Right lobe of liver (tissue), 6 donors: ENCODE measurements at regions not wholly inside any gene's neighbourhood (a gene's known extent, or its start where the extent isn't known, plus 50 kb on each side); places are given as distances from the start of the nearest gene placed in this dataset.

Source experiments
- ATAC-seq, 4 donors: fragments of 200-7000 bp; cut with Tn5 transposase; one replicate each; pipeline ENCODE4 v1.9.1; 2020; ENCODE audit warnings: mild to moderate bottlenecking in 4 of 4, moderate library complexity in 4 of 4
- DNase-seq, 3 donors: peaks; one replicate each; pipeline ENCODE4 v3.0.0-alpha.2; 2020
- H3K27ac ChIP-seq, 3 donors: fragments of 200-600 bp; one replicate each; pipeline ENCODE4 v1.8.0; 2022
- H3K27me3 ChIP-seq, 2 donors: fragments of 200-600 bp; one replicate each; pipeline ENCODE4 v1.8.0; 2022
- H3K36me3 ChIP-seq, 4 donors: fragments of 200-600 bp; sonication (generic) in 1 of 4; one replicate each; pipeline versions ENCODE4 v1.5.1 to v1.8.0; 2017 to 2022; ENCODE audit warnings: control low read depth in 1 of 4
- H3K4me1 ChIP-seq, 4 donors: fragments of 200-600 bp; sonication (generic) in 1 of 4; one replicate each; pipeline versions ENCODE4 v1.5.1 to v1.8.0; 2017 to 2022; ENCODE audit warnings: control low read depth in 1 of 4
- H3K4me3 ChIP-seq, 3 donors: fragments of 200-600 bp; one replicate each; pipeline ENCODE4 v1.8.0; 2022
- H3K9me3 ChIP-seq, 4 donors: fragments of 200-600 bp; sonication (generic) in 1 of 4; one replicate each; pipeline versions ENCODE4 v1.5.1 to v1.8.0; 2017 to 2022; ENCODE audit warnings: control low read depth in 1 of 4
- POLR2A ChIP-seq: fragments of 450-650 bp; IDR thresholded peaks from one replicate; pipeline ENCODE4 v1.6.1; 2017; ENCODE audit warnings: antibody characterized with exemption, mild to moderate bottlenecking
- whole genome bisulfite sequencing: methylation state at CpG from one replicate; pipeline ENCODE4 v1.1.6; 2018; ENCODE audit warnings: low coverage, low lambda C conversion rate; ENCODE audit not compliant: insufficient coverage; ENCODE audit errors: missing lambda C conversion rate; 5-methylcytosine and 5-hydroxymethylcytosine counted together
- intact Hi-C, 2 donors: fragments of 100-400 bp; cut with DNase I; formaldehyde crosslinking; loops; one replicate each; pipeline versions ENCODE4 v1.11.2 to v1.14.1; 2022
- TF ChIP-seq, protein P1 (sequence below), 4 donors: fragments of 200-600 bp in 3 of 4; fragments of 450-650 bp in 1 of 4; IDR thresholded peaks; one replicate each; pipeline versions ENCODE4 v1.5.1 to v1.8.0; 2016 to 2022; ENCODE audit warnings: antibody characterized with exemption in 4 of 4, mild to moderate bottlenecking in 2 of 4
- donor health status: DM: no; HTN: yes; CAD: no.
- donor health status: DM: no; HTN: no; CAD: no.
- donor health status: DM: no; HTN: no; CAD: no.
- donor health status: DM: no; HTN: yes; CAD: no.
- donor health status: DM: no; HTN: yes; CAD: no.

DNA sequence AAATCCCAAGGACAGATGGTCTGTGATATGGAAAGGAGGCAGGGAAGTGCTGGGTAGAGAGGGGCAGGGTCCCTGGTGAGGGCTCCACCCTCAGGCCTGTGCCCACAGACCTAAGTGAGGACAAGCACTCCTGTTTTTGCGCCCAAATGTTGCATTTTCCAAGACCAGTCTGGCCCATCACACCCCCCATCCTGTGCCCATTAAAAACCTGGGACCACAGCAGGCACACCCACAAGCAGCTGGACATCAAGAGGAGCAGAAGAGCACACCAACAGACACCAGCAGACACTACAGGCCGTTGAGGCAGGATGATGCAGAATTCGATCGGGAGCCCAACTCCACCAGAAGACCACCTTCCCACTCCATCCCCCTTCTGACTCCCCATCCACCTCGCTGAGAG, 72.8 kb downstream of the DMRTA2 start:
- no peaks in the 10 kb centered on the region for H3K36me3 ChIP-seq
- WGBS: 38% methylated on average over 4 of the region's 5 CpGs
- H3K9me3 ChIP-seq: no peaks in the 10 kb centered on the region
- H3K4me1 ChIP-seq: no peaks in the 10 kb centered on the region
- DNase-seq: no peak
- no peak for ATAC-seq
- H3K27ac ChIP-seq: no peak overlapping the region
- intact Hi-C loops: no loop called here
- no peaks in the 10 kb centered on the region for H3K27me3 ChIP-seq
- no peak overlapping the region for H3K4me3 ChIP-seq
- TF ChIP-seq POLR2A: no peak
- TF ChIP-seq, protein P1, sequence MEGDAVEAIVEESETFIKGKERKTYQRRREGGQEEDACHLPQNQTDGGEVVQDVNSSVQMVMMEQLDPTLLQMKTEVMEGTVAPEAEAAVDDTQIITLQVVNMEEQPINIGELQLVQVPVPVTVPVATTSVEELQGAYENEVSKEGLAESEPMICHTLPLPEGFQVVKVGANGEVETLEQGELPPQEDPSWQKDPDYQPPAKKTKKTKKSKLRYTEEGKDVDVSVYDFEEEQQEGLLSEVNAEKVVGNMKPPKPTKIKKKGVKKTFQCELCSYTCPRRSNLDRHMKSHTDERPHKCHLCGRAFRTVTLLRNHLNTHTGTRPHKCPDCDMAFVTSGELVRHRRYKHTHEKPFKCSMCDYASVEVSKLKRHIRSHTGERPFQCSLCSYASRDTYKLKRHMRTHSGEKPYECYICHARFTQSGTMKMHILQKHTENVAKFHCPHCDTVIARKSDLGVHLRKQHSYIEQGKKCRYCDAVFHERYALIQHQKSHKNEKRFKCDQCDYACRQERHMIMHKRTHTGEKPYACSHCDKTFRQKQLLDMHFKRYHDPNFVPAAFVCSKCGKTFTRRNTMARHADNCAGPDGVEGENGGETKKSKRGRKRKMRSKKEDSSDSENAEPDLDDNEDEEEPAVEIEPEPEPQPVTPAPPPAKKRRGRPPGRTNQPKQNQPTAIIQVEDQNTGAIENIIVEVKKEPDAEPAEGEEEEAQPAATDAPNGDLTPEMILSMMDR (IDR thresholded peaks at IDR 0.05): no peak

DNA sequence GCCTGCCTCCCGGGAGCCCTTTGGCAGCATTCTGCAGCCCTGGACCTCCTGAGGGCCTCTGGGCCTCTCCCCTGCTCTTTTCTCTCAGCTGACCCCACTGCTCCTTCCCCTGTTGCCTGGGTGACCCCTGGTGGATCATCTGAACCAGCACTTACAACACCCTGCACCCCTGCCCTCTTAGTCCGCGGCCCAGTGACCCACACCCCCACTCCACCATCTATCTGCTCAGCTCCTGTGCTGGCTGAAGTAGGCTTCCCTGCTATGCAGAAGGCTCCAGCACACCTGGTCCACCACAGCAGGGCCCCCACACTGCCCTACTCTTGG, 74.0 kb downstream of the DMRTA2 start:
- intact Hi-C loops: no loop called here
- DNase-seq: no peak
- H3K9me3 ChIP-seq: no peaks in the 10 kb centered on the region
- H3K27me3 ChIP-seq: no peaks in the 10 kb centered on the region
- no peaks in the 10 kb centered on the region for H3K4me1 ChIP-seq
- no peaks in the 10 kb centered on the region for H3K36me3 ChIP-seq
- no peak overlapping the region for H3K27ac ChIP-seq
- 25% methylated on average over 3 of the region's 3 CpGs for WGBS
- no peak for TF ChIP-seq POLR2A
- TF ChIP-seq, protein P1 (IDR thresholded peaks at IDR 0.05): no peak
- H3K4me3 ChIP-seq: no peak overlapping the region
- no peak for ATAC-seq

DNA sequence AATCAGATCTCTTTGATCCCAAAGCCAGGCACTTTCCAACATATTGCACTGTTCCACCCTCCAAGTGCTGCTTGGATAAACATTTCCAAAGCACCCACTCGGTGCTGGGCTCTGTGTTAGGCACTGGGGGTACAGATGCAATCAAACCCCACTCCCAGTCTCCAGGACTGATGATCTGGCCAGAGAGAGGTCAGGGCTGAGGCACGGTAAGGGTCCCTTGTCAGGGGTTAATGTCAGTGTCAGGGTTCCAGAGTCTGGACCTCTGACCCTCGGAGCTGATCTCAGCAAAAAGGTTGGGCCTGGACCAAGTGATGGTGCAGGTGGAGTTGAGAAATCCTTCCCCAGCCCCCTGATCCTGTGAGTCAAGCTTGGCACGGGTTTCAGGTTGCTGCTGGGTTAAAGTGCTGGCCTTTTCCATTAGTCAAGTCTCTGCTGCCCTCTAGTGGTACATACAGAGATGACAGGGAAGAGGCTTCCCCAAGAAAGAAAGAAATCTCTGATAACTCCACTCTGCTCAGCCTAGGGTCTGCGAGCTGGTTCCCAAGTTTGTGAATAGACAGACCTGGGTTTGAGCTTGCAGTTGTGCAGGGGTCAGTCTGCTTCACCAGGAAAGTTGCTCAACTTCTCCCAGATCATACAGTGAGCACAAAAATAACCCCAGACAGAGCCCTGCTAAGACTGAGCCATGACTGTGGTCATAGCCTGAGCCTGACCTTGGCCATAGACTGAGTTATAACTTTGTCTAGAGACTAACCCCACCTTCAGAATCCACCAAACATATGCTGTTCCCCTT, 74.6 kb downstream of the DMRTA2 start:
- peak in 2 of 3 donors; percentile 45 to 56 for DNase-seq
- Histone ChIP-seq H3K4me1 (no peaks in the 10 kb centered on the region), H3K36me3 (no peaks in the 10 kb centered on the region), H3K9me3 (no peaks in the 10 kb centered on the region), H3K27me3 (no peaks in the 10 kb centered on the region), H3K27ac (no peak overlapping the region), H3K4me3 (no peak overlapping the region)
- peak; percentile 83 to 97 (median 92) for ATAC-seq
- TF ChIP-seq POLR2A: no peak
- TF ChIP-seq, protein P1 (IDR thresholded peaks at IDR 0.05): peak; percentile 84 to 90 (median 86)
- 17% methylated on average over 3 of the region's 5 CpGs for WGBS
- intact Hi-C loops: no loop called here

DNA sequence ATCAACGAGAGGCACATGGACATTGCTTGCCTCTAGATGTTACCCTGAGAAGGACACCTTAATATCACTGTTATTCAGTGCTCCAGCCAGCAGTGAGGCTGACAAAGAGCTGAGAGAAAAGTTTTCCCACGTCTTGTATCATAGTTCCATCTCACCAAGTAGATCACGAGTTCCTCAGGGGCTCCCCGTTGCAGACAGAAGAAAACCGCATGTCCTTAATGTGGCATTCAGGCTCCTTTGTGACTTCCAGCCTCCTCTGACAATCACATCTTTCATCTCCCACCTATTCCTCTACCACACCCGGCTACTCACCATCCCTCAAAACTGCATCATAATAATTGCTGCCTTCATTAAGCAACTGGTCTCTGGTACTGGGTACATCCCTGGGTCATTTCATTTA, 75.3 kb downstream of the DMRTA2 start:
- intact Hi-C loops: no loop called here
- Histone ChIP-seq H3K36me3 (no peaks in the 10 kb centered on the region), H3K4me1 (no peaks in the 10 kb centered on the region), H3K27me3 (no peaks in the 10 kb centered on the region), H3K4me3 (no peak overlapping the region), H3K27ac (no peak overlapping the region), H3K9me3 (no peaks in the 10 kb centered on the region)
- DNase-seq: no peak
- 48% methylated on average over 6 of the region's 6 CpGs for WGBS
- TF ChIP-seq, protein P1 (IDR thresholded peaks at IDR 0.05): no peak
- TF ChIP-seq POLR2A: no peak
- ATAC-seq: no peak

DNA sequence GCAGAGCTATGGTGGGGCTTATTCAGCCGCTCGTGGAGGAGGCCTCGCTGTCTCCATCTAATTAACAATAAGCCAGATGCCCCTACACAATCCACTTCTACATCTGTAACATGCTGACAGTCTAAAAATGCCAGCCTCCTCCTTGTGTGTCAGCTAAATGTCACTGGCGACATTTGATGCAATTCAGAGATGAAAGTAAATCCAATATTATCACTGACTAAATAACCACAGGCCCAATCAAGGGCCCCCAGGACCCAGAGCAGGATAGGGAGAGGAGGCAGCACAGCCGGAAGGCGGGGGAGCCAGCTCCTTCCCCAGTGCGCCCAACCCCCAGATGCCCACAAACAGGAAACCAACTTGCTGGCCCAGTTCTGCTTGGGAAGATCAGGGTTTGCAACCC, 76.6 kb downstream of the DMRTA2 start:
- 27% methylated on average over 4 of the region's 7 CpGs for WGBS
- Histone ChIP-seq H3K4me1 (no peaks in the 10 kb centered on the region), H3K36me3 (no peaks in the 10 kb centered on the region), H3K27me3 (no peaks in the 10 kb centered on the region), H3K4me3 (no peak overlapping the region), H3K9me3 (no peaks in the 10 kb centered on the region), H3K27ac (no peak overlapping the region)
- TF ChIP-seq, protein P1 (IDR thresholded peaks at IDR 0.05): no peak
- TF ChIP-seq POLR2A: no peak
- no peak for DNase-seq
- ATAC-seq: no peak
- intact Hi-C loops: no loop called here
